ENCODE measurements at regions not wholly inside any gene's neighbourhood (a gene's known extent, or its start where the extent isn't known, plus 50 kb on each side); places are given as distances from the start of the nearest gene placed in this dataset.

GRCh38 chr5:104327801-104328200, 765.2 kb upstream of the NUDT12 start:
- Histone ChIP-seq H3K27ac (ENCODE audit: insufficient read depth, low read length) (no peak overlapping the region), H2BK5ac (ENCODE audit: low read depth, low read length, poor library complexity, severe bottlenecking) (no peak overlapping the region), H3K18ac (ENCODE audit: low read depth, low read length) (no peak overlapping the region), H2AK9ac (replicated peaks; ENCODE audit: low read depth, low read length, poor library complexity) (no peak overlapping the region), H3K4me1 (ENCODE audit: control insufficient read depth, insufficient read depth, low read length) (no peaks in the 10 kb centered on the region), H3K9me3 (ENCODE audit: control insufficient read depth, insufficient read depth, low read length) (peaks cover 2% of the 10 kb centered on the region; the same call in 1 of the 2 replicates), H2BK20ac (ENCODE audit: low read depth, low read length) (no peak overlapping the region), H4K91ac (ENCODE audit: insufficient read depth, low read depth, low read length) (no peak overlapping the region), H3K79me1 (ENCODE audit: low read depth in 1 of 2, low read length in 2 of 2) (no peaks in the 10 kb centered on the region), H4K8ac (ENCODE audit: low read depth in 2 of 2, low read length in 2 of 2) (no peak overlapping the region), H3K9me1 (ENCODE audit: insufficient read depth, low read length) (no peaks in the 10 kb centered on the region), H2AK5ac (ENCODE audit: low read depth, low read length) (no peak overlapping the region), H3K14ac (replicated peaks; ENCODE audit: low read depth, low read length) (no peak overlapping the region), H2AFZ (replicated peaks; ENCODE audit: low read length, poor library complexity) (no peak overlapping the region), H2BK15ac (ENCODE audit: low read depth, low read length) (no peak overlapping the region), H4K20me1 (ENCODE audit: insufficient read depth, low read length) (no peaks in the 10 kb centered on the region), H2BK120ac (ENCODE audit: low read depth, low read length) (no peak overlapping the region), H4K5ac (ENCODE audit: low read depth, low read length) (no peak overlapping the region), H3K4me2 (ENCODE audit: low read depth, low read length) (no peak overlapping the region), H3K56ac (ENCODE audit: extremely low read depth, insufficient read depth, low read length) (no peak overlapping the region), H3K4me3 (ENCODE audit: insufficient read depth, low read depth, low read length) (no peak overlapping the region), H3K23ac (ENCODE audit: low read depth, low read length) (no peak overlapping the region), H3K36me3 (ENCODE audit: control insufficient read depth, insufficient read depth, low read length) (no peaks in the 10 kb centered on the region), H3K27me3 (ENCODE audit: control insufficient read depth, insufficient read depth, low read length) (no peaks in the 10 kb centered on the region), H3K9ac (ENCODE audit: low read depth, low read length) (no peak overlapping the region), H3K4ac (ENCODE audit: low read depth, low read length) (no peak overlapping the region)
- CTCF ChIA-PET = no interaction called here
- no peak for TF ChIP-seq RFX5 (IDR thresholded peaks at IDR 0.05; ENCODE audit: low read depth, low read length)
- no peak for TF ChIP-seq BHLHE40 (IDR thresholded peaks at IDR 0.05; ENCODE audit: low read depth, low read length)
- no peak for TF ChIP-seq CEBPB (IDR thresholded peaks at IDR 0.05; ENCODE audit: low read depth, low read length)
- TF ChIP-seq RAD21 (IDR thresholded peaks at IDR 0.05; ENCODE audit: low read length) = no peak
- no peak for TF ChIP-seq CTCF (conservative IDR thresholded peaks at IDR 0.05; ENCODE audit: low read depth, low read length)
- no peak for TF ChIP-seq MAZ (IDR thresholded peaks at IDR 0.05; ENCODE audit: borderline replicate concordance, low read depth, low read length)
- TF ChIP-seq POLR2A (IDR thresholded peaks at IDR 0.05; ENCODE audit: low read depth, low read length) = no peak
- no peak for TF ChIP-seq FOS (IDR thresholded peaks at IDR 0.05; ENCODE audit: low read depth, low read length)
- no peak for TF ChIP-seq NFE2L2 (IDR thresholded peaks at IDR 0.05; ENCODE audit: low read depth, low read length)
- TF ChIP-seq CHD1 (IDR thresholded peaks at IDR 0.05; ENCODE audit: low read depth, low read length) = no peak
- no peak for TF ChIP-seq RCOR1 (IDR thresholded peaks at IDR 0.05; ENCODE audit: insufficient replicate concordance, low read length)
- no peak for TF ChIP-seq MAFK (IDR thresholded peaks at IDR 0.05; ENCODE audit: low read depth, low read length)
- TF ChIP-seq SMC3 (IDR thresholded peaks at IDR 0.05; ENCODE audit: low read depth, low read length) = no peak
- TF ChIP-seq MXI1 (IDR thresholded peaks at IDR 0.05; ENCODE audit: borderline replicate concordance, low read depth, low read length) = no peak
- no peak for TF ChIP-seq USF2 (IDR thresholded peaks at IDR 0.05; ENCODE audit: low read depth, low read length)
- WGBS, 2 experiments (ENCODE audit: extremely low coverage in 2 of 2, insufficient read length in 1 of 2) = no CpG with 5 or more reads among the region's 1 CpG
- BruUV-seq (replicated peaks) = no TSS peak
- DNase-seq = no peak
- no peak for ATAC-seq (ENCODE audit: low read depth)
- dilution Hi-C loops (cut with HindIII; ENCODE audit: low sequenced_read_pairs, unreplicated experiment) (no loop called here), in situ Hi-C loops (cut with MboI; ENCODE audit: low sequenced_read_pairs) (no loop called here), intact Hi-C loops (cut with micrococcal nuclease) (loop anchor here (5.0 kb wide), 1 partner anchor 850 kb away; no protein-coding TSS in a partner anchor)
- POLR2A ChIA-PET (ENCODE audit: unreplicated experiment) = no interaction called here

Data from IMR-90 (cell line).